SK-N-SH (cell line): ENCODE measurements at regions not wholly inside any gene's neighbourhood (a gene's known extent, or its start where the extent isn't known, plus 50 kb on each side); places are given as distances from the start of the nearest gene placed in this dataset.

Experiments used
- CTCF ChIA-PET: fragments of 300-600, 350-600 bp; formaldehyde crosslinking; extraction: SDS; loops from one replicate; lab custom pipeline; 2021; lab: Yijun Ruan, JAX
- POLR2A ChIA-PET: fragments of 350-600 bp; sonication (Branson Sonifier 250); formaldehyde crosslinking; extraction: SDS; loops from one replicate; lab custom pipeline; 2020; ENCODE audit warnings: antibody characterized with exemption, inconsistent platforms; lab: Yijun Ruan, JAX
- DNase-seq: peaks from one replicate; pipeline ENCODE4 v3.0.0; 2012
- H2AFZ ChIP-seq: fragments of 200-600 bp; sonication (generic); 2 replicates; pipeline ENCODE4 v1.8.1; 2016; ENCODE audit warnings: antibody characterized with exemption, mild to moderate bottlenecking, low read depth
- H3F3A ChIP-seq: fragments of 200-600 bp; sonication (generic); replicated peaks from 2 replicates; pipeline ENCODE3; 2016; ENCODE audit warnings: antibody characterized with exemption, mild to moderate bottlenecking; ENCODE audit not compliant: insufficient read depth
- H3K27ac ChIP-seq, 2 experiments: fragments of 200-500 bp in 1 of 2; fragments of 200-600 bp in 1 of 2; sonication (Bioruptor generic) in 1 of 2; sonication (generic), shearing (Covaris generic) in 1 of 2; 2 replicates each; pipeline versions ENCODE4 v1.5.1 to v1.6.1; 2014 to 2016; ENCODE audit warnings: low read depth in 2 of 2, inconsistent platforms in 1 of 2, low read length in 1 of 2, mild to moderate bottlenecking in 1 of 2, mixed read lengths in 1 of 2
- H3K27me3 ChIP-seq: fragments of 200-600 bp; sonication (generic), shearing (Covaris generic); 2 replicates; pipeline ENCODE4 v1.6.1; 2016; ENCODE audit warnings: mixed run types; ENCODE audit not compliant: insufficient read depth
- H3K36me3 ChIP-seq, 2 experiments: fragments of 200-500 bp in 1 of 2; fragments of 200-600 bp in 1 of 2; sonication (Bioruptor generic) in 1 of 2; sonication (generic) in 1 of 2; replicated peaks in 1 of 2; 2 replicates each; pipeline versions ENCODE3 to v1.5.1; 2014 to 2016; ENCODE audit warnings: low read length in 1 of 2, mild to moderate bottlenecking in 1 of 2; ENCODE audit not compliant: insufficient read depth in 2 of 2, control insufficient read depth in 1 of 2
- H3K4me1 ChIP-seq, 2 experiments: fragments of 200-500 bp in 1 of 2; fragments of 200-600 bp in 1 of 2; sonication (Bioruptor generic) in 1 of 2; sonication (generic), shearing (Covaris generic) in 1 of 2; 2 replicates each; pipeline versions ENCODE4 v1.5.1 to v1.6.1; 2014 to 2016; ENCODE audit warnings: low read depth in 1 of 2, low read length in 1 of 2, mixed run types in 1 of 2; ENCODE audit not compliant: insufficient read depth in 2 of 2, control insufficient read depth in 1 of 2
- H3K4me2 ChIP-seq: fragments of 200-600 bp; sonication (generic), shearing (Covaris generic); 2 replicates; pipeline ENCODE4 v1.6.1; 2017; ENCODE audit warnings: mixed run types
- H3K4me3 ChIP-seq, 2 experiments: fragments of 200-500 bp in 1 of 2; fragments of 200-600 bp in 1 of 2; sonication (Bioruptor generic) in 1 of 2; sonication (generic), shearing (Covaris generic) in 1 of 2; 2 replicates each; pipeline versions ENCODE4 v1.5.1 to v1.8.1; 2014 to 2016; ENCODE audit warnings: low read depth in 2 of 2, inconsistent platforms in 1 of 2, low read length in 1 of 2, mild to moderate bottlenecking in 1 of 2, mixed read lengths in 1 of 2, moderate library complexity in 1 of 2
- H3K79me2 ChIP-seq: fragments of 200-600 bp; sonication (generic); 2 replicates; pipeline ENCODE4 v1.8.1; 2017; ENCODE audit warnings: mild to moderate bottlenecking; ENCODE audit not compliant: insufficient read depth
- H3K9ac ChIP-seq: fragments of 200-600 bp; sonication (generic); 2 replicates; pipeline ENCODE4 v1.6.1; 2017; ENCODE audit warnings: mixed run types
- H3K9me2 ChIP-seq: fragments of 200-600 bp; sonication (generic); 2 replicates; pipeline ENCODE4 v1.6.1; 2017; ENCODE audit warnings: mixed run types
- H3K9me3 ChIP-seq: fragments of 200-600 bp; sonication (generic); 2 replicates; pipeline ENCODE4 v1.6.1; 2017; ENCODE audit warnings: mixed run types, mild to moderate bottlenecking, moderate library complexity
- H4K20me1 ChIP-seq: fragments of 200-600 bp; sonication (generic); 2 replicates; pipeline ENCODE4 v1.6.1; 2017; ENCODE audit warnings: mild to moderate bottlenecking, mixed run types; ENCODE audit not compliant: insufficient read depth
- MEF2A ChIP-seq: IDR thresholded peaks from 2 replicates; pipeline ENCODE4 v1.4.0; 2012; ENCODE audit warnings: low read depth, borderline replicate concordance
- RAD21 ChIP-seq: IDR thresholded peaks from 2 replicates; pipeline ENCODE4 v1.6.1; 2012; ENCODE audit warnings: mild to moderate bottlenecking, low read length
- WGBS: methylation state at CpG from one replicate; pipeline ENCODE4 v1.1.6; 2017; ENCODE audit warnings: low lambda C conversion rate; 5-methylcytosine and 5-hydroxymethylcytosine counted together
- small RNA-seq, 7 experiments: library from RNA; depleted of rRNA; stranded (forward); fragments of <200 nt; gene quantifications; one replicate each; pipeline ENCODE3, GENCODE V24; 2012

DNA sequence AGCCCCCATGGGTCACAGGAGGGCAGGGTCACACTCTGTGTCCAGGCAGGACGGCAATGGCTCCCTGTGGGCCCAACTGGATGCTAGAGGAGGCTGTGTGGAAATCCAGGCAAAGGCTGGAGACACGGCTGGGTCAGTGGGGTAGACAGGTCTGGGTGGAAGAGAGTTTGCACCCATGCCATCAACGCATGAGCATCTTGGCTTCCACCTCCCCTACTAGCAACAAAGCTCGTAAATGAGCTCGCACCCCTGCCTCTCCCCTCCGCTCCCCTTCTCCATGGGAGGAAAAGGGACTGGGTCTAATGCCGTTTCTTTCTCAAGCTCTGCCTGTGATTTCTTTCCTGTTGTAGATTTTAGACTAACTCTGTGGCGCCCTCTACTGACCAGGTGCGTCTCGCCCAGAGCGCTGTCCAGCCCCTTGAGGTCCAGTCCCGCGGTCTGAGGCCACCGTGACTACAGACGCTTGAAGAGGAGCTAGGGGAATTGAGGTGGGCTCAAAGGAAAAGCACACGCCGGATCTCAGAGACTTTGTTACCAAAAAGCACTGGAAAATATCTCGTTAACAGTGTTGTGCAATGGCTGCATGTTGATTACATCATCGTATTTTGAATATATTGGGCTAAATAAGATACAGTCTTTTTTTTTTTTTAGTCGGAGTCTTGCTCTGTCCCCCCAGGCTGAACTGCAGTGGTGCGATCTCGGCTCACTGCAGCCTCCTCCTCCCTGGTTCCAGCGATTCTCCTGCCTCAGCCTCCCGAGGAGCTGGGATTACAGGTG, 50.7 kb upstream of the USP29 start:
- Histone ChIP-seq H4K20me1 (no peaks in the 10 kb centered on the region), H3K27me3 (no peaks in the 10 kb centered on the region), H3F3A (no peaks in the 10 kb centered on the region), H3K9ac (no peak overlapping the region), H3K4me1 (no peaks in the 10 kb centered on the region), H3K4me2 (no peak overlapping the region), H2AFZ (no peak overlapping the region), H3K79me2 (no peaks in the 10 kb centered on the region), H3K9me3 (no peaks in the 10 kb centered on the region; the same call in 1 of the 2 replicates), H3K36me3 (no peaks in the 10 kb centered on the region), H3K9me2 (no peaks in the 10 kb centered on the region), H3K27ac (no peak overlapping the region), H3K4me3 (no peak overlapping the region)
- ChIA-PET CTCF (interaction anchor here (0.6 to 1.5 kb wide), 12 partner anchors 9 to 379 kb away, joined by 3 to 8 read pairs (median 3); no protein-coding TSS in a partner anchor), POLR2A (no interaction called here)
- peak; percentile 45 for DNase-seq
- 22% methylated on average over 23 of the region's 24 CpGs for WGBS
- no peak for TF ChIP-seq MEF2A
- TF ChIP-seq RAD21, result peak; percentile 29; the same call in 1 of the 2 replicates

Small RNA genes in the stretch of these regions (small RNA-seq; reads per million reads assigned to genes)
- gene AC044792.1, result 0 reads per million in 7 experiments
